ENCODE measurements at regions not wholly inside any gene's neighbourhood (a gene's known extent, or its start where the extent isn't known, plus 50 kb on each side); places are given as distances from the start of the nearest gene placed in this dataset.
"Not testable (repeated sequence)": the region's sequence is repeated elsewhere in the genome, so short reads cannot be mapped to it uniquely, and the experiment has no call there.

DNA sequence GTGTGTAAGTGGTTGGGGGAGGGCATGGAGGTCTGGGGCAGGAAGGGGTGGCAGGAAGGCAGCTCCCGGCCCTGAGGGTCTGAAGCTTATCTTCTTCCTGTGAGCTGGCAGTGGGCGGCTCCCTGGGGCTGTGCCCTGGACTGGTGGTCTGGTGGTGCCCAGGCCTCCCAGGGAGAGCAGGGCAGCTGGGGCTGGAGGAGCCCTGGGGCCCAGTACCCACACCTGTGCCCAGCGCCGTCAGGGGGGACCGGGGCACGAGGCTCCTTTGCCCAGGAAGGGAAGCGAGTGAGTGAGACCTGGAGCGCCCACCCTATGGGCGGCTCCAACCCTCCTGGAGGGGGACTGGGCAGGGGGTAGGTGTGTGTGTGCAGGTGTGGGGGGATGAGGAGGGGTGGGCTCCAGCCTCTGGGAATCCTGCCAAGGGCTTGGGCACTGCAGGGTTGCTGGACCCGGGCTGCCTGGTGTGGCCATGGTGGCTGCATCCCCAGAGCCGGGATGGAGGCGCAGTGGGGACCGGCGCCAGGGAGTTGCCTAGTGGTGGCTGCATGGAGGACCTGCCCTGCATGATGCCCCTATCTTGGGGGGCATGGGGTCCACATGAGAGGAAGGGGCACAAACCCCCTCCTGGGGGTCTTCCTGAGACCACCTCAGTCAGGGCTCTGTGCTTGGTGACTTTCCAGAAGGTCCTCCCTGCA is 353.6 kb downstream of the TMEM121 start:
- WGBS, 2 donors = 80 to 90% methylated on average over 2 to 5 of the region's 14 CpGs
- intact Hi-C loops (cut with DNase I) = no loop called here
- DNase-seq = no peak
- H3K4me1 ChIP-seq = no peaks in the 10 kb centered on the region
- H3K27ac ChIP-seq = no peak overlapping the region
- TF ChIP-seq, protein P1, sequence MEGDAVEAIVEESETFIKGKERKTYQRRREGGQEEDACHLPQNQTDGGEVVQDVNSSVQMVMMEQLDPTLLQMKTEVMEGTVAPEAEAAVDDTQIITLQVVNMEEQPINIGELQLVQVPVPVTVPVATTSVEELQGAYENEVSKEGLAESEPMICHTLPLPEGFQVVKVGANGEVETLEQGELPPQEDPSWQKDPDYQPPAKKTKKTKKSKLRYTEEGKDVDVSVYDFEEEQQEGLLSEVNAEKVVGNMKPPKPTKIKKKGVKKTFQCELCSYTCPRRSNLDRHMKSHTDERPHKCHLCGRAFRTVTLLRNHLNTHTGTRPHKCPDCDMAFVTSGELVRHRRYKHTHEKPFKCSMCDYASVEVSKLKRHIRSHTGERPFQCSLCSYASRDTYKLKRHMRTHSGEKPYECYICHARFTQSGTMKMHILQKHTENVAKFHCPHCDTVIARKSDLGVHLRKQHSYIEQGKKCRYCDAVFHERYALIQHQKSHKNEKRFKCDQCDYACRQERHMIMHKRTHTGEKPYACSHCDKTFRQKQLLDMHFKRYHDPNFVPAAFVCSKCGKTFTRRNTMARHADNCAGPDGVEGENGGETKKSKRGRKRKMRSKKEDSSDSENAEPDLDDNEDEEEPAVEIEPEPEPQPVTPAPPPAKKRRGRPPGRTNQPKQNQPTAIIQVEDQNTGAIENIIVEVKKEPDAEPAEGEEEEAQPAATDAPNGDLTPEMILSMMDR (IDR thresholded peaks at IDR 0.05) = no peak
- TF ChIP-seq POLR2A (IDR thresholded peaks at IDR 0.05) = no peak
- no peaks in the 10 kb centered on the region for H3K36me3 ChIP-seq
- no peak overlapping the region for H3K4me3 ChIP-seq (replicated peaks in 1 of 3)
- no peaks in the 10 kb centered on the region for H3K9me3 ChIP-seq
- no peaks in the 10 kb centered on the region for H3K27me3 ChIP-seq

DNA sequence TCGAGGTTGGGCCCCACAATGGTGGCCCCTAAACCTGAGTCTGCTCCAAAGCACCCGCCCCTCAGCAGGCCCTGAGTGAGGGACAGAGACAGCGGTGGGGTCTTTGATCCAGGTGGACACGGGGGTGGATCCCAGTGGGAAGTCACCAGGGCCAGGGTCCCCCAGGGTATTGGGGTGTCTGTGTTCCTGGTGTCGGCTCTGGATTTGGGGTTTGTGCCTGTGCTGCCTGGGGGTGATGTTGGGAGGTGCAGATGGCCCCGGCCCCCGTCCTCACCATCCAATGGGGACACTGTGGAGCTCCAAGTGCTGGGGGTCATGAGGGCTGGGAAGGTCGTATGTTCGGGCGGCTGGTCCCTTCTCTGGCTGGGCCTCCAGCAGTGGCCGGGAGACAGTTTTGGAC is 354.2 kb downstream of the TMEM121 start:
- no peaks in the 10 kb centered on the region for H3K27me3 ChIP-seq
- H3K27ac ChIP-seq = no peak overlapping the region
- no peak overlapping the region for H3K4me3 ChIP-seq (replicated peaks in 1 of 3)
- TF ChIP-seq, protein P1 (IDR thresholded peaks at IDR 0.05) = no peak
- no peak for TF ChIP-seq POLR2A (IDR thresholded peaks at IDR 0.05)
- 77% methylated on average over 10 of the region's 11 CpGs; no CpG with 5 or more reads in 1 of the 2 donors for WGBS, 2 donors
- intact Hi-C loops (cut with DNase I) = no loop called here
- no peak for DNase-seq
- H3K9me3 ChIP-seq = no peaks in the 10 kb centered on the region
- H3K36me3 ChIP-seq = no peaks in the 10 kb centered on the region
- H3K4me1 ChIP-seq = no peaks in the 10 kb centered on the region

DNA sequence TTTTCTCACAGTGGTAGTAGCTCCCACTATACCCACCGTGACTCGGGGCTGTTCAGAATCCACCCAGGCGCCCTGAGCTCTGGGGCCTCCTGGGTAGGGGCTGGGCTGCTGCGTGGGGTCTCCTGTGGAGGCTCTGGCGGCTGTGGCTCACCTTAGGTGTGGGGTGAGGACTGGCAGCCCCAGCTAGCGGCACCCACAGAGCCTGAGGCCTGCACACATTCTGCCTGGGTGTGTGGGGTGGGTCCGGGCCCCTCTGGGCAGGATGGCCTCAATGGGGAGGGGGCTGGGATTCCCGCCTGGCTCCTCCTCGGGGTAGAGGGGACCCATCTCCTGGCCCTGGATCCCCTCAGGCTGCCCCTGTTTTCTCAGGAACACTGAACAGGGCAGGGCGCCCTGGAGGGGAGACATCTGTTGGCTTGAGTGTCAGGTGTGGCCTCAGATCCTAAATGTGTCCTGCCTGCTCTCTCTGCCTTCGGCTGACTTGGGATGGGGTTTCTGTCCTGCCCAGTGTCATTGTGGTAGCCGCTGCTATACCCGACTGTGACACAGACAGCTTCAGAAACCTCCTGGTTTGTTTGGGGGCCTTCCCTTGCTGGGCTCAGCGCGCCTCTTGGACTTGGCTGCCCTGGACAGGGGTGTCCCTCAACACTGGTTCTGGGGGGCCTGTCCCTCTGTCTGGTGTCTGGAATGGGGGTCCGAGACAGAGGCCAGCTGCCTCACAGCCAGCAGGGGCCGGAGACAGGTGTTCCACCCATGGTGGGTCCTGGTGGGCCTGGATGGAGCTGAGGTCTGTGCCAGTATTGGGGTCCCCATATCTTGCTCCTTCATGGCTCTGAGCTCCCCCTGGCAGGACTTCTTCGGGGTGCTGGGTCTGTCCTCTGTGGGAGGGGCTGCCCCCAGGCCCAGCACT is 354.9 kb downstream of the TMEM121 start:
- no peak for DNase-seq
- WGBS, 2 donors = 84 to 87% methylated on average over 3 of the region's 18 CpGs
- no peaks in the 10 kb centered on the region for H3K4me1 ChIP-seq
- intact Hi-C loops (cut with DNase I) = no loop called here
- no peaks in the 10 kb centered on the region for H3K9me3 ChIP-seq
- TF ChIP-seq, protein P1 (IDR thresholded peaks at IDR 0.05) = no peak
- TF ChIP-seq POLR2A (IDR thresholded peaks at IDR 0.05) = no peak
- H3K36me3 ChIP-seq = no peaks in the 10 kb centered on the region
- no peaks in the 10 kb centered on the region for H3K27me3 ChIP-seq
- H3K27ac ChIP-seq = no peak overlapping the region
- H3K4me3 ChIP-seq (replicated peaks in 1 of 3) = no peak overlapping the region

DNA sequence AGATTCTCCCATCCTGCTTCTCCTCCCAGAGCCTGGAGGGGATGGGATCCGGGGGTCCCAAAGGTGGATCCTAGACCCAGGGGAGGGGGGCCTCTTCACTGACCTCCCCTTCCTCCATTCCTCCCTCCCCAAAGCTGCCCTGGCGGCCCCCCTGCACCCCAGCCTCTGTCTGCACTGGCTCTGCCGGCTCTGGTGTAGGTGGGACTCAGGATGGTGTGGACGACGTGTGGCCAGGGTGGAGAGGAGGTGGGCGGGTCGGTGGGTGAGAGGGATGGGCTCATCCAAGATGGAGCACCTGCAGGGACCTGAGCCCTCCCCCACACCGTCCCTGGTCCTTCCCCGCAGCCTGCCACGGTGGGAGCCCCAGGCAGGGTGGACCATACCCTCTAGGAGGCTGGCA is 355.6 kb downstream of the TMEM121 start:
- WGBS, 2 donors = 59 to 100% methylated on average over 1 to 5 of the region's 10 CpGs
- not testable (repeated sequence) for DNase-seq, H3K36me3 ChIP-seq

DNA sequence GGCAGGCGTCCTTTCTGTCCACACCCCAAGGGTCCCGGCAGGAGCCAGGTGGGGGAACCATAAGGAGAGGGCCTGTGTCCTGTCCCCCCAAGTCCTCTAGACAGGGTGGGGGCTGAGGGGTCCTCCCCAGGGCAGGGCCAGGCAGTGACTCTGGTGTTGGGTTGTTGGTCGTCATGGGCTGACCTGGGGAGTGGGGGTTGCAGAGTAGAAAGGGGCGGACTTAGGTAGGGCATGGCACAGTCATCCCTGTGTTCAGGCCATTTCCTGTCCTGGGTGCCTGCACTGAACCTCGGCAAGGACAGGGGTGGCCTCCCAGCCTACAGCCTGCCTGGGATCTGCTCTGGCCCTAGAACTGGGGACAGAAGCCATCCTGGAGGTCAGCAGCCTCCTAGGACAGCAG is 356.2 kb downstream of the TMEM121 start:
- no peaks in the 10 kb centered on the region for H3K9me3 ChIP-seq
- DNase-seq = peak in 1 of 2 donors; percentile 0
- no peaks in the 10 kb centered on the region for H3K27me3 ChIP-seq
- intact Hi-C loops (cut with DNase I) = no loop called here
- no peaks in the 10 kb centered on the region for H3K36me3 ChIP-seq
- TF ChIP-seq, protein P1 (IDR thresholded peaks at IDR 0.05) = no peak
- H3K4me3 ChIP-seq (replicated peaks in 1 of 3) = no peak overlapping the region
- no peak overlapping the region for H3K27ac ChIP-seq
- 41 to 63% methylated on average over 3 to 4 of the region's 5 CpGs for WGBS, 2 donors
- no peaks in the 10 kb centered on the region for H3K4me1 ChIP-seq

More for the DNA sequence above, 355.6 kb downstream of the TMEM121 start:
- H3K27ac ChIP-seq; H3K4me3 ChIP-seq (replicated peaks in 1 of 3); H3K9me3 ChIP-seq; intact Hi-C loops (cut with DNase I); H3K27me3 ChIP-seq; H3K4me1 ChIP-seq: not testable (repeated sequence)
